ENCODE measurements at regions not wholly inside any gene's neighbourhood (a gene's known extent, or its start where the extent isn't known, plus 50 kb on each side); places are given as distances from the start of the nearest gene placed in this dataset.
A peak's percentile ranks its signal among the peaks of the same experiment; 100 is the strongest.

DNA sequence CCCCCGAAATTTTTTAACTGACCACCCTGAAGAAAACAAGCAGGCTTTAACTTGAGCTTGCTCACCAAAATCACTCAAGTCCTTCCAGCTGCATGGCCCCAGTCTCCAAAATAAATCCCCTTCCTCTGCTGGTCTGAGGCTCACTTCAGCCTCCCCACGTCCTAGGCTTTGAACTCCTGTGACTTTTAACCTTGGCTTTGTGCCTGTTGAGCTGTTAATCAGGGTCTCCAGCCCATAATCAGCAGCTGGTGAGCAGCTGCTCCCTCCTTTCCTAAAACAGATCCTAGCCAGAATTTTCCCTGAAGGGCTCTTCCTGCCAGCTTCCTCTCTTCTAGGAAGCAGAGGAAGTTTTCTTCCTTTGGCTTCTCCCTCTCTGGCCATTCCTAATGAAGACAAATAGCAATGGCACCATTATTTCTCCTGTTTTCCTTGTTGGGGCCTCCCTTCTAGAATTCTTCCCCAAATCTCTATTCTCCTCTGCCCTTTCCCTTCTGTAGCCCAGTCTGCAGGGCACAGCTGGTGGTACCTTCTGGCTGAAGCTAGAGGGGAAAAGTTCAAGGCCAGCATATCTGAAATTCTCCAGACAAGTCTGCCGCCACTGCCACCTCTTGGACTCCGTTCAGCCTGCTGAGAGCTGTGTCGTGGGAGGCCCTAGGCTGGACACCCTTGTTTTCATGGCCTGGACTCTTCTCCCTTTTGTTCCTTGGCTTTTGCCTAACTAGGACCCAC, 152.1 kb downstream of the NOC3L start:
- DNase-seq (ENCODE audit: missing footprints) (no peak), ATAC-seq (peak; percentile 58)
- intact Hi-C loops (cut with DNase I), result loop anchor here (10.0 kb wide), 1 partner anchor 126 kb away; no protein-coding TSS in a partner anchor

DNA sequence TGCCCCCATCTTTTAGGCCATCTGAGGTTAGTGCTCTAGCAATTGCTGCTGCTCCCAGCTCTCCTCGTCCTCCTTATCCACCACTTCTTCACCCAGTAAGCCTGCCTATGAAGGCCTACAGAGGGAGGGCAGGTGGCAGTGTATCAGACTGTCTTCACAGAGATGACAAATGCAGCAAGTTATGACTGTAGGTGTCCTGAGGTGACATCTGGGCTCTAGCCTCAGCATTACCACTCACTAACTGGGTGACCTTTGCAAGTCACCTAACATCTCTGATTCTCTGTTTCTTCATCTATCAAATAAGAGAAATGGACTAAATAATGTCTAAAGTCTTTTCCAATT, 151.6 kb downstream of the NOC3L start:
- no peak for DNase-seq (ENCODE audit: missing footprints)
- ATAC-seq, result peak; percentile 21
- intact Hi-C loops (cut with DNase I), result loop anchor here (10.0 kb wide), 1 partner anchor 126 kb away; no protein-coding TSS in a partner anchor

- intact Hi-C loops (cut with DNase I), result loop anchor here (10.0 kb wide), 1 partner anchor 128 kb away; no protein-coding TSS in a partner anchor
- peak; percentile 19 for ATAC-seq
- no peak for DNase-seq (ENCODE audit: missing footprints)
Observed at GRCh38 chr10:94213001-94213530, 149.7 kb downstream of the NOC3L start.

DNA sequence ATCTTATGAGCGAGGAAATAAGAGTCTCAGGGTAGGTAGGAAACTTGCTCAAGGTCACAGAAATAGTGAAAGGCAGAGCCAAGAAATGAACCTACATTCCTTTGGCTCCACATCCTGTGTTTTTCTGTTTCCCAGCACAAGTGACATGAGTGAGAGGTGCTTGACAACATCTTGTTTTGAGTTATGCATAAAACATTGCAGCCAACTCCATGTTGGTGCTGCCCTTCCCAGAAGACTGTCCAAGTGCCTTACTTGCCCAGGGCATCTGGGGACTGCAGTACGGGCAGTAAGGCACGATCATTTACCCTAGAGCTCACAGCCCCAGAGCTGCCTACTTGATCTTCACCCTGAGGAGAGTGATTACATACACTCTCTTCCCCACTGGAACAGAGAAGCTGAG, 148.8 kb downstream of the NOC3L start:
- intact Hi-C loops (cut with DNase I), result loop anchor here (10.0 kb wide), 1 partner anchor 129 kb away; no protein-coding TSS in a partner anchor
- ATAC-seq, result peak; percentile 15
- no peak for DNase-seq (ENCODE audit: missing footprints)

DNA sequence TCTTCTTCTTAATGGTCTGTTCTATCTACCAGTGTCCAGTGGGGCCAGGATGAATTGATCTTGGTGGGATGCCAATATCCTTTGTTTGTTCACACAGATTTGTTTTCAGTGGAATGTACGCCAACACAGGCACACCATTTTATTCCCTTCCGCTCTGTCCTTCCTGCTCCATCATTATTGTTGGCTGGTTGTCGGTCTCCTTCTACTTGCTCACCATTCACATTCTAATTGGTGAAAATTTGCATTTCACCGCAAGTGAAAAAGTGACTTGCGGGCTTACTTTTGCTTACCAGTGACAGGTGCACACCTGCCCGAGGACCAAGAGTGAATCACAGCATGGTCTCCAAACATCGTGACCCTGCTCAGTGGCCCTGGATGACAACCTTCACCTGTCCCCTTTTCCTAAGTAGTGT, 148.3 kb downstream of the NOC3L start:
- ATAC-seq (no peak), DNase-seq (ENCODE audit: missing footprints) (no peak)
- intact Hi-C loops (cut with DNase I), result loop anchor here (10.0 kb wide), 1 partner anchor 130 kb away; no protein-coding TSS in a partner anchor

DNA sequence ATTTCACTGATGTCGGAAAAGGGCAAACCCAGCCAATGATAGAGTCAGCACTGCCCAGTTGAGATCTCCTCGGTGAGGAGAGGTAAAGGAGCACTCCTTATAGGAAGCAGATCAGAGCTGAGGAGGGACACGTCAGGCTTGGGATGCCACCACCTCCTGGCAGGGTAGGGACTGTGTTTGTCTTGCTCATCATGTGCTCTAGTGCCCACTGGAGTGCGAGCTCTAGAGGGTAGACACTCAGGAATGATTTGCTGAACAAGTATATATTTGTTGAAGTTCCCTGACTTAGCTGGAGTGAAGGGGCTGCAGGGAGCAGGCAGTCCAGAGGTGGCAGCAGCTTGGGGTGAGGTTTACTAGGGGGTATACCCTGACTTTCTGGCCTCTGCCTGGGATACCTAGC, 146.5 kb downstream of the NOC3L start:
- no peak for DNase-seq (ENCODE audit: missing footprints)
- ATAC-seq, result no peak
- intact Hi-C loops (cut with DNase I), result loop anchor here (10.0 kb wide), 1 partner anchor 131 kb away; no protein-coding TSS in a partner anchor

GRCh38 chr10:94217411-94217810, 145.3 kb downstream of the NOC3L start:
- ATAC-seq, result no peak
- intact Hi-C loops (cut with DNase I), result loop anchor here (10.0 kb wide), 1 partner anchor 133 kb away; no protein-coding TSS in a partner anchor
- no peak for DNase-seq (ENCODE audit: missing footprints)

GRCh38 chr10:94218493-94219183, 144.1 kb downstream of the NOC3L start:
- DNase-seq (ENCODE audit: missing footprints) (no peak), ATAC-seq (no peak)
- intact Hi-C loops (cut with DNase I), result loop anchor here (10.0 kb wide), 1 partner anchor 134 kb away; no protein-coding TSS in a partner anchor

GRCh38 chr10:94219829-94220228, 142.9 kb downstream of the NOC3L start:
- ATAC-seq (no peak), DNase-seq (ENCODE audit: missing footprints) (no peak)
- intact Hi-C loops (cut with DNase I), result loop anchor here (10.0 kb wide), 1 partner anchor 135 kb away; no protein-coding TSS in a partner anchor

GRCh38 chr10:94220717-94221116, 142.0 kb downstream of the NOC3L start:
- ATAC-seq, result no peak
- intact Hi-C loops (cut with DNase I), result no loop called here
- no peak for DNase-seq (ENCODE audit: missing footprints)

DNA sequence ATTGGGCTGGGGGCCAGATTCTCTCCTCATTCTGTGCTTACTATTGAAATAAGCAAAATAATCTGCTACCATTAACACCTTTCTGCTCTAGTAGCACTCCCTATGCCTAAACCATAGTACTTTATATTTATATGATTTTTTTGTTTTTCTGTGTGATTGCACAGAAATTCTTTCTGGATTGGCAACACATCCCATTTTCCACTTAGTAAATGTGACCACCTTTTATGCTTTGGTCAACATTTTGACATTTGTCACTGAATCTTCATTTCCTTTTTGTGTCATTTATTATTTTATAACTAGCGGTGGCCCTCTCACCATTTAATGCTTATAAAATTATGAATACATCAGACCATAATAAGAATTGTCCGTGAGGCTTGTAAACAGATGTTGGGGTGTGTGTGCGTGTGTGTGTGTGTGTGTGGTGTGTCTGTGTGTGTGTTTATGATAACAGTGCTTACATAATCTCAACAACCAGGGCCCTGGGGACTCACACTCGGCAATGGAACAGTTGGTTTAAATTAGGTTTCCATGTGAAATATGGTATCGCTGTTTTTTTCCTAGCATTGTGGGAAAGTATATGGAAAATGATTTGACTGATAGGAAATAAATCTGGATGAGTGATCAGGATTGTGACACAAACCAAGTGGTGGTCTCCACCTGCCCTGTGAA, 138.9 kb downstream of the NOC3L start:
- DNase-seq (ENCODE audit: missing footprints), result no peak
- no peak for ATAC-seq
- intact Hi-C loops (cut with DNase I), result no loop called here

- intact Hi-C loops (cut with DNase I), result no loop called here
- no peak for ATAC-seq
- no peak for DNase-seq (ENCODE audit: missing footprints)
Observed at GRCh38 chr10:94224656-94225055, 138.1 kb downstream of the NOC3L start.

GRCh38 chr10:94225589-94225988, 137.2 kb downstream of the NOC3L start:
- intact Hi-C loops (cut with DNase I), result no loop called here
- DNase-seq (ENCODE audit: missing footprints) (no peak), ATAC-seq (peak; percentile 35)

DNA sequence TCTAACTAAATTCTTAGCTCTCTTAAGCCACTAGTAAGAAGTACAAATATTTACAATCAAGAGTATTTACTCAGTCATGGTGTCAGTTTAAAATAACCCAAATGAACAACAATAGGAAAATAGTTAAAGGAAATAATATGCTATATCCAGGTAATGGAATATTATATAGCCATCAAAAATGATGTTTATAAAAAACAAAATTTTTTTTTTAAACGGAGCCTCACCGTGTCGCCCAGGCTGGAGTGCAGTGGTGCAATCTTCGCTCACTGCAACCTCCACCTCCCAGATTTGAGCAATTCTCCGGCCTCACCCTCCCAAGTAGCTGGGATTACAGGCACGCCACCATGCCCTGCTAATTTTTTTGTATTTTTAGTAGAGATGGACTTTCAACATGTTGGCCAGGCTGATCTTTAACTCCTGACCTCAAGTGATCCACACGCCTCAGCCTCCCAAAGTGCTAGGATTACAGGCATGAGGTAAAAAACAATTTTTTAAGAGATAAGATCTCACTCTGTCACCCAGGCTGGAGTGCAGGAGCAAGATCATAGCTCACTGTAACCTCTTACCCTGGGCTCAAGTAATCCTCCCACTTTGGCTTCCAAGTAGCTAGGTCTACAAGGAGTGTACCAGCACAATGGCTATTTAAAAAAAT, 132.5 kb downstream of the NOC3L start:
- intact Hi-C loops (cut with DNase I), result no loop called here
- ATAC-seq, result no peak
- no peak for DNase-seq (ENCODE audit: missing footprints)

GRCh38 chr10:94232711-94233383, 129.9 kb downstream of the NOC3L start:
- no peak for ATAC-seq
- no peak for DNase-seq (ENCODE audit: missing footprints)
- intact Hi-C loops (cut with DNase I), result no loop called here

- intact Hi-C loops (cut with DNase I), result no loop called here
- ATAC-seq (no peak), DNase-seq (ENCODE audit: missing footprints) (no peak)
Observed at GRCh38 chr10:94235461-94235860, 127.3 kb downstream of the NOC3L start.

DNA sequence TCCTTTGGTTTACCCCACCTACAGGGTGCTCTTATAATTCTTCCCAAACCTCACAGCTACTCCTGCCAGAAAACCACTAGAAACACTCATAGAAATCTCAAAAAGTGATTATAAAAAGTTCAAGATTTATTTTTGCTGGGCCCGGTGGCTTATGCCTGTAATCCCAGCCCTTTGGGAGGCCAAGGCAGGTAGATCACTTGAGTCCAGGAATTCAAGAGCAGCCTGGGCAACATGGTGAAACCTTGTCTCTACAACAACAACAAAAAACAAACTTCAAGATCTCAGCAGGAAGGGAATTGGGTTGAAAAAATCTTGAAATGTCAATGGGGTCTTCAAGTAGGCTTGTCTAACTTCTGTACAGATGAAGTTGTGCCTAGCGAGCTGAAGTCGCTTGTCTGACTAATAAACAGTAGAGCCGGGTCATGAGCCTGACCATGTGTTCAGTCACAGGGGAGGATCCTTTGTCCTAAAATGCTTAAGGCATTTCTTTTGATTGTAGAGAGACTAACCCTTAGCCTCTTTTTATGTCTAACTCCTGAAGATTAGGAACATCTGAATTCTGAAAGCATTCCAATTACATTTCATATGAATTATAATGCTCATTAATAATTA, 124.6 kb downstream of the NOC3L start:
- DNase-seq (ENCODE audit: missing footprints), result no peak
- intact Hi-C loops (cut with DNase I), result no loop called here
- ATAC-seq, result no peak

DNA sequence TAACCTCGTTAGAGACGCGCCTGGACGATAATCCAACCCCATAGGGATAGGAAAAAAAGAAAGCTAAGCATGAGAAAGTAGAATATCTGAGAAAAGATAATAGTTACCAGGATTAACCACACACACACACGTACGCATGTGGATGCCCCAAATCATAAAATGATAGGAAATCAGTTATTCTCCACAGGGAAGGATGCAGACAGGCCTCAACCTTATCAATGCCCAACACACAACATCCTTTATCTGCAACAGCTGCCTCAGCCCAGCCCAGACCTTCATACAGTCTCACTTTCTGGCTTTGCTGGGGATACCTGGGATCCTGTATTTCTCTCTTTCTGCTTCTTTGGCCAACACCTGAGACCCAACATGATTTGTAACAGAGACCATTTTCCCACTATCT, 123.0 kb downstream of the NOC3L start:
- ATAC-seq (no peak), DNase-seq (ENCODE audit: missing footprints) (no peak)
- intact Hi-C loops (cut with DNase I), result no loop called here
